Sigmoid colon (tissue), 4 donors: ENCODE measurements at regions not wholly inside any gene's neighbourhood (a gene's known extent, or its start where the extent isn't known, plus 50 kb on each side); places are given as distances from the start of the nearest gene placed in this dataset.

ENCODE experiments used
- EP300 ChIP-seq, 4 donors: sonication (generic); formaldehyde crosslinking; IDR thresholded peaks; one replicate each; pipeline ENCODE4 v1.6.1; 2017; ENCODE audit warnings: antibody characterized with exemption in 4 of 4
- POLR2A ChIP-seq, 2 donors: fragments of 450-650 bp; IDR thresholded peaks; one replicate each; pipeline ENCODE4 v1.6.1; 2016; ENCODE audit warnings: antibody characterized with exemption in 2 of 2, mild to moderate bottlenecking in 2 of 2, moderate library complexity in 2 of 2

- TF ChIP-seq EP300 (IDR thresholded peaks at IDR 0.05) (no peak), POLR2A (IDR thresholded peaks at IDR 0.05) (no peak)
Observed at GRCh38 chr2:5950736-5951135, 258.6 kb downstream of the SOX11 start.
